NOMO-1 treated with dmso at 0.1 percent for 144 hours (cell line): ENCODE measurements at regions not wholly inside any gene's neighbourhood (a gene's known extent, or its start where the extent isn't known, plus 50 kb on each side); places are given as distances from the start of the nearest gene placed in this dataset.
"Not testable (repeated sequence)": the region's sequence is repeated elsewhere in the genome, so short reads cannot be mapped to it uniquely, and the experiment has no call there.

Experiments used
- DNase-seq: peaks from one replicate; lab custom pipeline; 2025; ENCODE audit not compliant: unreplicated experiment; lab: John Stamatoyannopoulos, UW

GRCh38 chr2:163970058-163970813 lies 234.4 kb upstream of the FIGN start:
- no peak for DNase-seq

GRCh38 chr2:163964278-163964677 lies 228.5 kb upstream of the FIGN start:
- not testable (repeated sequence) for DNase-seq

- no peak for DNase-seq
Observed at GRCh38 chr2:163953390-163953907, 217.6 kb upstream of the FIGN start.

- no peak for DNase-seq
Observed at GRCh38 chr2:163951312-163951711, 215.5 kb upstream of the FIGN start.

GRCh38 chr2:163949693-163950092 lies 213.9 kb upstream of the FIGN start:
- DNase-seq = no peak

GRCh38 chr2:163944347-163944737 lies 208.5 kb upstream of the FIGN start:
- DNase-seq = no peak

GRCh38 chr2:163943403-163944346 lies 207.9 kb upstream of the FIGN start:
- no peak for DNase-seq

GRCh38 chr2:163934131-163934530 lies 198.3 kb upstream of the FIGN start:
- DNase-seq = no peak

- DNase-seq = no peak
Observed at GRCh38 chr2:163919717-163920116, 183.9 kb upstream of the FIGN start.

- not testable (repeated sequence) for DNase-seq
Observed at GRCh38 chr2:163914486-163914885, 178.7 kb upstream of the FIGN start.

GRCh38 chr2:163913532-163913944 lies 177.7 kb upstream of the FIGN start:
- not testable (repeated sequence) for DNase-seq

GRCh38 chr2:163909411-163910080 lies 173.7 kb upstream of the FIGN start:
- no peak for DNase-seq

- no peak for DNase-seq
Observed at GRCh38 chr2:163906410-163906809, 170.6 kb upstream of the FIGN start.

GRCh38 chr2:163897799-163898198 lies 162.0 kb upstream of the FIGN start:
- no peak for DNase-seq

- DNase-seq = not testable (repeated sequence)
Observed at GRCh38 chr2:163893444-163893843, 157.6 kb upstream of the FIGN start.

GRCh38 chr2:163888591-163888990 lies 152.8 kb upstream of the FIGN start:
- DNase-seq = no peak

- no peak for DNase-seq
Observed at GRCh38 chr2:163887182-163887581, 151.4 kb upstream of the FIGN start.

- no peak for DNase-seq
Observed at GRCh38 chr2:163884416-163884815, 148.6 kb upstream of the FIGN start.

- DNase-seq = no peak
Observed at GRCh38 chr2:163878718-163879117, 142.9 kb upstream of the FIGN start.

- DNase-seq = no peak
Observed at GRCh38 chr2:163877316-163877715, 141.5 kb upstream of the FIGN start.

GRCh38 chr2:163863073-163863472 lies 127.3 kb upstream of the FIGN start:
- no peak for DNase-seq
